ENCODE measurements at regions not wholly inside any gene's neighbourhood (a gene's known extent, or its start where the extent isn't known, plus 50 kb on each side); places are given as distances from the start of the nearest gene placed in this dataset.

DNA sequence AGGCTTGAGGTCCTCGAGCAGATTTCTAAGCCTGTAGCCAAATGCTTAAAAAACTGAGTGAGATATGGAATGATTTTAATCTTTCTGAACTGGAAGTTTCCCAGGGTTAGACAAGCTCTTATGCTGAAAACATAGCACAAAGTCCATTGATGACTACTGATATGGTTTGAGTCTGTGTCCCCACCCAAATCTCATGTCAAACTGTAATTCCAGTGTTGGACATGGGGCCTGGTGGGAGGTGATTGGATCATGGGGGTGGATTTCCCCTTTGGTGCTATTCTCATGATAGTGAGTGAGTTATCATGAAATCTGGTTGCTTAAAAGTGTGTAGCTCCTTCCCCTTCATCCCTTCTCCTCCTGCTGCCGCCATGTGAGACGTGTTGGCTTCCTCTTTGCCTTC is 454.9 kb downstream of the SPRY1 start:
- no peak for DNase-seq (ENCODE audit: low read depth)
- TF ChIP-seq, protein P1, sequence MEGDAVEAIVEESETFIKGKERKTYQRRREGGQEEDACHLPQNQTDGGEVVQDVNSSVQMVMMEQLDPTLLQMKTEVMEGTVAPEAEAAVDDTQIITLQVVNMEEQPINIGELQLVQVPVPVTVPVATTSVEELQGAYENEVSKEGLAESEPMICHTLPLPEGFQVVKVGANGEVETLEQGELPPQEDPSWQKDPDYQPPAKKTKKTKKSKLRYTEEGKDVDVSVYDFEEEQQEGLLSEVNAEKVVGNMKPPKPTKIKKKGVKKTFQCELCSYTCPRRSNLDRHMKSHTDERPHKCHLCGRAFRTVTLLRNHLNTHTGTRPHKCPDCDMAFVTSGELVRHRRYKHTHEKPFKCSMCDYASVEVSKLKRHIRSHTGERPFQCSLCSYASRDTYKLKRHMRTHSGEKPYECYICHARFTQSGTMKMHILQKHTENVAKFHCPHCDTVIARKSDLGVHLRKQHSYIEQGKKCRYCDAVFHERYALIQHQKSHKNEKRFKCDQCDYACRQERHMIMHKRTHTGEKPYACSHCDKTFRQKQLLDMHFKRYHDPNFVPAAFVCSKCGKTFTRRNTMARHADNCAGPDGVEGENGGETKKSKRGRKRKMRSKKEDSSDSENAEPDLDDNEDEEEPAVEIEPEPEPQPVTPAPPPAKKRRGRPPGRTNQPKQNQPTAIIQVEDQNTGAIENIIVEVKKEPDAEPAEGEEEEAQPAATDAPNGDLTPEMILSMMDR (IDR thresholded peaks at IDR 0.05; ENCODE audit: insufficient read depth, low read depth, low read length, missing control alignments): no peak
- no peak overlapping the region for H3K4me3 ChIP-seq (ENCODE audit: low read depth, low read length)

DNA sequence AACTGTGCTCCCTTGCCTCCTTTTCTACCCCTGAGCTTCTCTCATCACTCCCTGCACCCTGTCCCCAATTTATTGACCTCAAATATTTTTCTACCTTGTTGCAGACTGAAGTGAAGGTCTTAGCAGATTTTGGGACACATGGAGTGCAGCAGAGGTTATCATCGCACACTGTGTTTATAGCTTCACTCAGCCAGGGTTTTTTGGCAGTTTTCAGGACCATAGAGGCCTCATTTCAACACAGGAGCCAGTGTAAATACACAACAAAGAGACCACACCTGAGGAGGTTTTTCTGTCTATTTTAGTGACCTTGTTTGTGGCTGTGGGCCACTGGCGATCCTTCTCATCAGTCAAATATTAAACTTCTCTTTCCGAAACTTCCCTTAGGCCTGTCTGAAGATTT is 457.1 kb downstream of the SPRY1 start:
- TF ChIP-seq, protein P1 (IDR thresholded peaks at IDR 0.05; ENCODE audit: insufficient read depth, low read depth, low read length, missing control alignments): no peak
- H3K4me3 ChIP-seq (ENCODE audit: low read depth, low read length): no peak overlapping the region
- DNase-seq (ENCODE audit: low read depth): no peak

DNA sequence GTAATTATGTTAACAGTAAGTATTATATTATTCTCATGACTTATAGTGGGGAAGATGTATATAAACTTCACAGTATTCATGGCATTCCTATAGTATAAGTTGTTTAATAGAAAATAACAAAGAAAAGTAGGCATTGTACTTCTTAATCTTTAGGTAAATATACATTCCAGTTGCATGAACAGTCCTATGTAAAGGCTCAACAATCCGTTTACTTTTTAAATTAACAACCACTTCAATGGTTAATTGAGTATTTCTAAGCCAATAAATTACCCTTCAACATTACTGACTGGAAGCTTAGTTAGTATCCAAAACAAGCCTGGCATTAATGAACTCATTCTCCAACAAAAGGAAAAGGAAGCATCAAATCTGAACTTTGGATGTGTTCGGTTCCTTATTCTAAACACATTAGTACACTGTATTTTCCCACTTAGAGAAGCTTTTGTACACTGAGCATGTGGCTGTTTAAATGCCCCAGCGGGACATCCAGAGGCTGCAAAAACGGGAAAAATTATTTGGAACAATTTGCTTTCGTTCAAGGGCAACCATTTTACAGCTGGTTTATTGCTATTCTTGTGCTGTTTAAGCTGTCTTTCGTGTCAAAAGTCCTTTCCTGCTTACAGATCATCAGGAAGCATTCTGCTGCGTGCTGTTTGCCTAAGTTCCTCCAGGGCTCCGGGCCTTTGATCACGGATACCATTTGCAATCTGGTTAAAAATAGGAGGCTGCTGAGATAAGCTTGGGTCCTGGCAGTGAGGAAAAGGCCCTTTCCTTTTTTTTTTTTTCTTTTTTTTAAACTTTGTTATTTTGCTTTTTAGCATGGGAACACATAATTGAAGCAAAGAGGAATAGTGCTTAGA is 460.3 kb downstream of the SPRY1 start:
- H3K4me3 ChIP-seq (ENCODE audit: low read depth, low read length): no peak overlapping the region
- TF ChIP-seq, protein P1 (IDR thresholded peaks at IDR 0.05; ENCODE audit: insufficient read depth, low read depth, low read length, missing control alignments): no peak
- no peak for DNase-seq (ENCODE audit: low read depth)

DNA sequence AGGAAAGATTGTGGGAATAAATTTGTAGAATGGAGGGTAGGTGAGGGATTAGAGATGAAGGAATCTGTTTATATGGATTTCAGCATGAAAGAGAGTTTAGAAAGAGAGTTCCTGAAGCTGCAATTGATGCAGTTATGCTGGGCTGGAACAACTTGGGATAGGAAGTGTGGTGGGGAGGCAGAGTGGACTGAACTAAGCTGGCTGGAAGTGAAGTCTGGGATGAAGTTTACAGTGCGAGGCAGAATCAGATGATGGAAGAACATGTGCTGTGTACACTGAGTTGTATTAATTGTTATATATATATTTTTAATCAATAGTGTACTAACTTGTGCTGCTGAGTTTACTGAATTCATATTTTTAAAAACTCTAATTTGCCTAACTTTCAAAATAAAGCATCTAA is 461.9 kb downstream of the SPRY1 start:
- no peak for DNase-seq (ENCODE audit: low read depth)
- TF ChIP-seq, protein P1 (IDR thresholded peaks at IDR 0.05; ENCODE audit: insufficient read depth, low read depth, low read length, missing control alignments): no peak
- H3K4me3 ChIP-seq (ENCODE audit: low read depth, low read length): no peak overlapping the region

DNA sequence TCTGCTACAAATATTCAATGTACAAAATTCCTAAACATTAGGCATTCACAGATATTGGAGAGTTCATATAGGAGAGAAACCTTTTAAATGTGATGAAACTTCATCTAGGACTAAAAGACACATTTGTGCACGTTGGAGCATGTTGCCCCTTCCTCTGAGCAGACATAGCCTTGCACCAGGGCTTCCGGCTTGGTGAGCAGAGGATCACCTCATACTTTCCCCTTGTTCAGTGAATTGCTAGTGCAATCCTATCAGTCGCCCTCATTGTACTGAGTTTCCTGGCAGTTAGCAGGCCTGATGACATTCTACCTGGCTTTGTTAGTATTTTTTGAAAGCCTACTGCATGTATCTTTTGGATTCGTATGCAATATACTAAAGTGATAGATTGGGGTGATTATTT is 466.2 kb downstream of the SPRY1 start:
- no peak for DNase-seq (ENCODE audit: low read depth)
- no peak overlapping the region for H3K4me3 ChIP-seq (ENCODE audit: low read depth, low read length)
- TF ChIP-seq, protein P1 (IDR thresholded peaks at IDR 0.05; ENCODE audit: insufficient read depth, low read depth, low read length, missing control alignments): no peak

DNA sequence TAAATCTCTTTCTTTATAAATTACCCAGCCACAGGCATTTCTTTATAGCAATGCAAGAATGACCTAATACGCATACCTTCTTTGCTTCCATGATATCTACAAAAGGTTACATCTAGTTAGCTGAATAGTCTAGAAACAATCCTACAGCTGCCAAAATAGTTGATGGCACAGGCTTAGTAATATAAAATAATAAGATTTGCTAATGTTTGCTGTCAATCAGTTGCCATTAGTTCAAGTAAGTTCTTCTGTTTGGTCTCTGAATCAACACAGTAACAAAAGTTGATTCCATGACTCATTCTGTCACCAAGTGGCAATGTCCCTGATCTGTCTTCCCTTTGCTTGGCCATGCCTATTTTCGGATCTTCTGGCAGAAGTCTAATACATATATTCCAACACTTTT is 470.2 kb downstream of the SPRY1 start:
- TF ChIP-seq, protein P1 (IDR thresholded peaks at IDR 0.05; ENCODE audit: insufficient read depth, low read depth, low read length, missing control alignments): no peak
- DNase-seq (ENCODE audit: low read depth): no peak
- no peak overlapping the region for H3K4me3 ChIP-seq (ENCODE audit: low read depth, low read length)

Measured in GM12865 (cell line).